ENCODE measurements at regions not wholly inside any gene's neighbourhood (a gene's known extent, or its start where the extent isn't known, plus 50 kb on each side); places are given as distances from the start of the nearest gene placed in this dataset.
A peak's percentile ranks its signal among the peaks of the same experiment; 100 is the strongest.

DNA sequence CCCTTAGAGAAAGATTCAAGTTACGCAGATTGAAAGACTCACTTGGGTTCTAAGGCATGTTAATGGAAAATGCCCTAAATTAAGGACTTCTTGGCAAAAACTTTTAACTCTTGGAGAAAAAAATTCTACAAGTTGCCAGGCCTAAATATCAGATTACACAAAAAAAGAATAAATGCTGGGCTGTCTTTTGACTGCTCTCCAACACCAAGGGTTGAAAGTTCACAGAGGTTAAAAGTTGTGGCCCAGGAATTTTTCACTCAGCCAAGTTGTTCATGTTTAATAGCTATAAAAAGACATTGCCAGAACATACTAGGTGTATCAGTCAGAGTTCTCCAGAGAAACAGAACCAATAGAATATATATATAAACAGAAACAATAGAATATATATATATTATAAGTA, 204.3 kb upstream of the ADRA1D start:
- DNase-seq = no peak
- TF ChIP-seq POLR2A (IDR thresholded peaks at IDR 0.05) = no peak
- TF ChIP-seq, protein P1, sequence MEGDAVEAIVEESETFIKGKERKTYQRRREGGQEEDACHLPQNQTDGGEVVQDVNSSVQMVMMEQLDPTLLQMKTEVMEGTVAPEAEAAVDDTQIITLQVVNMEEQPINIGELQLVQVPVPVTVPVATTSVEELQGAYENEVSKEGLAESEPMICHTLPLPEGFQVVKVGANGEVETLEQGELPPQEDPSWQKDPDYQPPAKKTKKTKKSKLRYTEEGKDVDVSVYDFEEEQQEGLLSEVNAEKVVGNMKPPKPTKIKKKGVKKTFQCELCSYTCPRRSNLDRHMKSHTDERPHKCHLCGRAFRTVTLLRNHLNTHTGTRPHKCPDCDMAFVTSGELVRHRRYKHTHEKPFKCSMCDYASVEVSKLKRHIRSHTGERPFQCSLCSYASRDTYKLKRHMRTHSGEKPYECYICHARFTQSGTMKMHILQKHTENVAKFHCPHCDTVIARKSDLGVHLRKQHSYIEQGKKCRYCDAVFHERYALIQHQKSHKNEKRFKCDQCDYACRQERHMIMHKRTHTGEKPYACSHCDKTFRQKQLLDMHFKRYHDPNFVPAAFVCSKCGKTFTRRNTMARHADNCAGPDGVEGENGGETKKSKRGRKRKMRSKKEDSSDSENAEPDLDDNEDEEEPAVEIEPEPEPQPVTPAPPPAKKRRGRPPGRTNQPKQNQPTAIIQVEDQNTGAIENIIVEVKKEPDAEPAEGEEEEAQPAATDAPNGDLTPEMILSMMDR (IDR thresholded peaks at IDR 0.05) = no peak
- no peaks in the 10 kb centered on the region for H3K9me3 ChIP-seq
- 76 to 88% methylated on average over 1 of the region's 1 CpG for WGBS, 2 donors
- no peaks in the 10 kb centered on the region for H3K36me3 ChIP-seq (ENCODE audit: low read depth, missing control alignments)
- H3K4me1 ChIP-seq = peaks cover 14% of the 10 kb centered on the region
- no peak overlapping the region for H3K4me3 ChIP-seq
- no peaks in the 10 kb centered on the region for H3K27me3 ChIP-seq
- intact Hi-C loops (cut with DNase I; ENCODE audit: low total_unique reads) = no loop called here
- no peak overlapping the region for H3K27ac ChIP-seq

DNA sequence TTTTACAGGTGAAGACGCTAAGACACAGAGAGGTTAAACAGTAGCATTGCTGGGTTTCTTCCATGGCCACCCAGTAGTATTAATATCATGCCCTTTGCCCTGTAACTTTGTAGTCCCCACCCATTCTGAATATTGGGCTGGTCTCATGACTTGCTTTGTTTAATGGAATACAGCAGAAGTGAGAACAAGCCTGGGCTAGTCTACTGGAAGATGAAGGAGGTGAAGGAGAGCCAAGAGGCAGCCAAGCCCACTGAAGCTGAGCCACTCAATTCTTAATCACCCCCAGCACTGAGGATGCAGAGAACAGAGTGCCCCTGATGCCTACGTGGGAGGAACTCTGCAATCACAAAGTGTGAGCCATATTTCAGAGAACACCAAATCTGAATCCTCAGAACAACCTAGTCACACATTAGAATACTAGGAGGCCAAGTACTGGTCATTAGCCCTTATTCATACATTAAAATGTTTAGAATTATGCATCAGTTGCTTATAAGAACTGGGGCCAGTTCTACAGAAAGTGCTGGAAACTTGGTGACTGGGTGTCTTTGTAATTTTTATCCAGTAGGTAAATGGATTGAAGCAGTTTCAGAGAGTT, 202.5 kb upstream of the ADRA1D start:
- Histone ChIP-seq H3K36me3 (ENCODE audit: low read depth, missing control alignments) (no peaks in the 10 kb centered on the region), H3K4me1 (peaks cover 8% of the 10 kb centered on the region), H3K27ac (no peak overlapping the region), H3K9me3 (no peaks in the 10 kb centered on the region), H3K4me3 (no peak overlapping the region), H3K27me3 (no peaks in the 10 kb centered on the region)
- DNase-seq = no peak
- 71 to 75% methylated on average over 2 of the region's 2 CpGs for WGBS, 2 donors
- TF ChIP-seq, protein P1 (IDR thresholded peaks at IDR 0.05) = no peak
- no peak for TF ChIP-seq POLR2A (IDR thresholded peaks at IDR 0.05)
- intact Hi-C loops (cut with DNase I; ENCODE audit: low total_unique reads) = no loop called here

DNA sequence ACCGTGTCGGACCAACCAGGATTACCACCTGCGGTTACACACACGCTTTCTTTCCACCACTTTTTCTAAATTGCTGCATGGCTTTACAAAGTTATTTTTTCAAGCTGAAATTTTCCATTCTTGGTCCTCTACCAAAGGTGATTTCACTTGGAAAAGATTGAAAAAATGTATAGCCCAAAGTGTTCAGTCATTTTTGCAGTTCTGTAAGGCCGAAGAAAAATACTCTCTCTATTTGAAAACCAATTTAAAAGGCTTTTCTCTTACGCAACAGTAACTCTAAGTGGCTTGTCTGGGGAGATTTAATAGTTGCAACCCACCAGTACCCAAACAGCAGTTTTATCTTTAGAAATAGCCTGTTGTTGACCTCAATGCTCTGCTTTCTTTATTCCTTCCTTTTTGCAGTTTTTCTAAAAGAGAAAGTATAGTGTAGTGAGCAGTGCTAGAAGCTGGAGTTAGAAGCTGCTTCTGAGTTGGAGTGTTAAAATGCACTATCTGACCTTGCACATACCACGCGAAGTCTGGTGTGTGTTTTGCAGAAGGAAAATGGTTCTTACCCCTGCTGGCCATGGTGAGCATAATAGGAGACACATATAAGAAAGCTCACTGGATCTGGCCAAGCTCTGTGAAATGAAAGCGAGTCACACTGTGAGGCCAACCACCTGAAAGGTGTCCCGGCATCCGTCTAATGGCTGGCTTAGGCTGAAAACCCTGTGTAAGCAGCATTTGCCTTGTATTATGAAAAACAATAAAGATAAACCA, 201.0 kb upstream of the ADRA1D start:
- Histone ChIP-seq H3K4me3 (no peak overlapping the region), H3K27me3 (no peaks in the 10 kb centered on the region), H3K4me1 (peaks cover 8% of the 10 kb centered on the region), H3K27ac (no peak overlapping the region), H3K36me3 (ENCODE audit: low read depth, missing control alignments) (no peaks in the 10 kb centered on the region), H3K9me3 (no peaks in the 10 kb centered on the region)
- WGBS, 2 donors = 71 to 79% methylated on average over 11 of the region's 11 CpGs
- intact Hi-C loops (cut with DNase I; ENCODE audit: low total_unique reads) = no loop called here
- TF ChIP-seq POLR2A (IDR thresholded peaks at IDR 0.05) = no peak
- TF ChIP-seq, protein P1 (IDR thresholded peaks at IDR 0.05) = peak in 1 of 3 experiments; percentile 31
- peak; percentile 28 for DNase-seq

DNA sequence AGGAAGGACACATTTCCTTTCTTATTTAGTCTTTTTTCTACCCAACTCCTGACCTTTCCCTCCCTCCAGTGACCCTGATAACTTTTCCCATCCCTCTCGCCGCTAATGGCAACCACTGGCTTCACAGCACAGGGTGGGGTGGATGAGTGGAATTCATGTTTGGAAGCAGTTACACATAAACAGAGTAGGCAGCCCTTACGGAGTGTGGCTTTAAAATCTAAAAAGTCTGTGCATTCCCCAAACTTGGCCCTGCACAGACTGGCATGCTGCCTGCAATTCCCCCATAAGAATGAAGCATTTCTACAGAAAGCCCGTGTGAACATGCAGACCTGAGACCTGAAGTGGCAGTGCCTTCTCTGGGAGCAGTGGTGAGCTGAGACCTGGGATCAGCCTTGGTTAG, 196.7 kb upstream of the ADRA1D start:
- Histone ChIP-seq H3K9me3 (no peaks in the 10 kb centered on the region), H3K27me3 (no peaks in the 10 kb centered on the region), H3K4me1 (peaks cover 8% of the 10 kb centered on the region), H3K36me3 (ENCODE audit: low read depth, missing control alignments) (no peaks in the 10 kb centered on the region), H3K4me3 (no peak overlapping the region), H3K27ac (no peak overlapping the region)
- no peak for TF ChIP-seq POLR2A (IDR thresholded peaks at IDR 0.05)
- TF ChIP-seq, protein P1 (IDR thresholded peaks at IDR 0.05) = no peak
- WGBS, 2 donors = 64% methylated on average over 4 of the region's 4 CpGs
- intact Hi-C loops (cut with DNase I; ENCODE audit: low total_unique reads) = no loop called here
- DNase-seq = no peak

DNA sequence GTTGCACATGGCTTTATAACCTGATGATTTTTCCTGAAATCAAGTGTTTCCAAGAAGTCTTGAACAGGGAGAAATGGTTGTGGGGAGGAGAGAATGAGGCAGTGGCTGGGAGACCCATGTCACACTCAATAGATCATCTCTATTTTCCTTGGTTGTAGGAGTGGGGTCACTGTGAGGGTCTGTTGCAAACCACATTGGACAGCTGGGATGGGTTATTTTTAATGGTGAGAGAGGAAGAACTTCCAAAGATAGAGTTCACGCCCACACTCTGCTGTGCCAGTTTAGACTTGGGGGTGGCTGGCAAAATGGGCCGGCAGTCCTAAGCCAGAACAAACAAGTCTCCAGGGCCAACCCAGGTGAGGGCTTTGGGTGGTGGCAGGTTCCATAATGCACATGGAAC, 196.2 kb upstream of the ADRA1D start:
- WGBS, 2 donors = 72 to 73% methylated on average over 2 of the region's 2 CpGs
- Histone ChIP-seq H3K9me3 (no peaks in the 10 kb centered on the region), H3K4me3 (no peak overlapping the region), H3K27ac (no peak overlapping the region), H3K4me1 (peaks cover 5% of the 10 kb centered on the region), H3K36me3 (ENCODE audit: low read depth, missing control alignments) (no peaks in the 10 kb centered on the region), H3K27me3 (no peaks in the 10 kb centered on the region)
- DNase-seq = no peak
- TF ChIP-seq, protein P1 (IDR thresholded peaks at IDR 0.05) = no peak
- no peak for TF ChIP-seq POLR2A (IDR thresholded peaks at IDR 0.05)
- intact Hi-C loops (cut with DNase I; ENCODE audit: low total_unique reads) = no loop called here
